HG03520 (cell line): ENCODE measurements at regions not wholly inside any gene's neighbourhood (a gene's known extent, or its start where the extent isn't known, plus 50 kb on each side); places are given as distances from the start of the nearest gene placed in this dataset.

ENCODE experiments used
- ATAC-seq: cut with Tn5 transposase; IDR thresholded peaks from one replicate; pipeline ENCODE4 v1.9.1; 2021; ENCODE audit warnings: mild to moderate bottlenecking, moderate library complexity; ENCODE audit not compliant: unreplicated experiment

DNA sequence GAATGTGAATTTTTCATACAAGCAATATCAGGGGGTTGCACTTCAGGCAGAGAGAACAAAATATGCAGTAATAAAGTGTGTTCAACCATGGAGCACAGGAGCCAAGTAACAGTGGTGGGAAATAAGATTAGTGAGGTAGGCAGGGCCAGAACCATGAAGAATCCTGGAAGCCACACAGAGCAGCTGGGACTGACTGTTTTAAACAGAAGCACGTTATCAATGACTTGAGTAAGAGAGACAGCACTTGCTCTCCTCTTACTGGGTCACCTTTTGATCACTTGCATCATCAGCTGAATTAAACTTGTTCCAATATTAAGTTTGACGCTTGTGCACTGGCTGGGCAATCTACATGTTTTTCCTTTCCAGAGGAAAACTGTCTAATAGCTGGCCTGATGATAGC lies 238.5 kb downstream of the TBX18 start:
- no peak for ATAC-seq

GRCh38 chr6:84524636-84525035 lies 239.8 kb downstream of the TBX18 start:
- ATAC-seq = no peak

- no peak for ATAC-seq
Observed at GRCh38 chr6:84522135-84522549, 242.3 kb downstream of the TBX18 start.

GRCh38 chr6:84521511-84521910 lies 242.9 kb downstream of the TBX18 start:
- no peak for ATAC-seq

- no peak for ATAC-seq
Observed at GRCh38 chr6:84517741-84518530, 246.5 kb downstream of the TBX18 start.

GRCh38 chr6:84516154-84516553 lies 248.2 kb downstream of the TBX18 start:
- no peak for ATAC-seq

GRCh38 chr6:84515067-84515466 lies 249.3 kb downstream of the TBX18 start:
- no peak for ATAC-seq

- ATAC-seq = no peak
Observed at GRCh38 chr6:84514089-84514971, 250.1 kb downstream of the TBX18 start.

DNA sequence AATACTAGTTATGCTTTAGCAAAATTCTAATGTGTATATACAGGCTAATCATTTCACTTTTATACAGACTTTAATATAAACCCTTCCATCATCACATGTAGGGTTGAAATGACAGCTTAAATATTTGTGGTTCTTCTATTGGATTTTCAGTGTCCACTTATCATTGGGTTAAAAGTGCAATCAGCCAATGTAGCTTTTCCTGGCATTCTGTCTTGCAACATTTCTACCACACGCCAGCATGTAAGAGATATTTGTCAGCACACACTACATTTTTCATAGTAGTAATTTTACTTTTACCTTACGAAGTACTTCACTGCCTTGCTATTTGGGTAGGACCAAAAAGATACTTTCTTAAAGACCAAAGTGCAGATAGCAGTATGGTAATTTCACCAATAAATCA lies 252.0 kb downstream of the TBX18 start:
- no peak for ATAC-seq

DNA sequence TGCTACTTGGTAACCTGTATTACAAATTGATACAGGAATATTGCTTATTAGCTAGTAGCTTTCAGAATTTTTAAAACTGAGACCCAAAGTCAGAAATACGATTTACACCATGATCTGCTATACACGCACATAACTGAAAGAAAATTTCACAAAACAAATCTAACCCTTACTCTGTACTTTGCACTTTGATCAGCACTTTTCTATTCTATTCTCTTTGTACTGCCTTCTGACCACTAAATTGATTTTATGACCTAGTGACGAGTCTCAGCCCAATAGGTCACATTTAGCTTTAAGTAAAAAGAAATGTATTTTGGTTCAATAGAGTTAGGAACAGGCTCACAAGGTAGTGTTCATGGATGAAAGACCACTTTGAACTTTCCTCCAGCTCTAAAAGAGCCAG lies 252.5 kb downstream of the TBX18 start:
- ATAC-seq = no peak

- no peak for ATAC-seq
Observed at GRCh38 chr6:84508981-84509380, 255.4 kb downstream of the TBX18 start.

GRCh38 chr6:84508334-84508733 lies 256.1 kb downstream of the TBX18 start:
- ATAC-seq = no peak

DNA sequence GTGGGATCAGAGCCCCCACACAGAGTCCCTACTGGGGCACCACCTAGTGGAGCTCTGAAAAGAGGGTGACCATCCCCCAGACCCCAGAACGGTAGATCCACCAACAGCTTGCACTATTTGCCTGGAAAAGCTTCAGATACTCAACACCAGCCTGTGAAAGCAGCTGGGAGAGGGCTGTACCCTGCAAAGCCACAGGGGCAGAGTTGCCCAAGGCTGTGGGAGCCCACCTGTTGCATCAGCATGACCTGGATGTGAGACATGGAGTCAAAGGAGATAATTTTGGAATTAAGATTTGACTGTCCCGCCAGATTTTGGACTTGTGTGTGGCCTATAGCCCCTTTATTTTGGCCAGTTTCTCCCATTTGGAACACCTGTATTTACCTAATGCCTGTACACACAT lies 260.4 kb downstream of the TBX18 start:
- no peak for ATAC-seq

GRCh38 chr6:84501315-84501714 lies 263.1 kb downstream of the TBX18 start:
- no peak for ATAC-seq

- ATAC-seq = no peak
Observed at GRCh38 chr6:84500726-84501125, 263.7 kb downstream of the TBX18 start.

- no peak for ATAC-seq
Observed at GRCh38 chr6:84498905-84499304, 265.5 kb downstream of the TBX18 start.

- ATAC-seq = no peak
Observed at GRCh38 chr6:84492241-84493165, 265.1 kb upstream of the CEP162 start.

DNA sequence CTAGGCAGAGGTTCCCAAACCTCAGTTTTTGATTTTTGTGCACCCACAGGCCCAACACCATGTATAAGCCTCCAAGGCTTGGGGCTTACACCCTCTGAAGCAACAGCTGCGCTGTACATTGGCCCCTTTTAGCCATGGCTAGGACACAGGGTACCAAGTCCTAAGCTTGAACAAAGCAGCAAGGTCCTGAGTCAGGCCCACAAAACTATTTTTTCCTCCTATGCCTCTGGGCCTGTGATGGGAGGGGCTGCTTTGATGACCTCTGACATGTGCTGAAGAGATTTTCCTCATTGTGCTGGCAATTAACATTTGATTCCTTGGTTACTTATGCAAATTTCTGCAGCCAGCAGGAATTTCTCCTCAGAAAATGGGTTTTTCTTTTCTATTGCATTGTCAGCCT lies 262.2 kb upstream of the CEP162 start:
- ATAC-seq = no peak

DNA sequence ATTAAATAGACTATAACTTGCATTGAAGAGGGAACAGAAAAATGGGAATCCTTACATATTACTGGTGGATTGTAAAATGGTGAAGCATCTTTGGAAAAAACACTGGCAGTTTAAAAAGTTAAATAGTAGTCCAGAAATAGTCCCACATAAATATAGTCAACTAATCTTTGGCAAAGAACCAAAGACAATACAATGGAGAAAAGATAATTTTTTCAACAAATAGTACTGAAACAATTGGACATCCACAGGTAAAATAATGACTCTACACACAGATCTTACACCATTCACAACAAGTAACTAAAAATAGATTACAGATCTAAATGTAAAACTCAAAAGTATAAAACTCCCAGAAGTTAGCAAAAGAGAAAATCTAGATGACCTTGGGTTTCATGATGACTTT lies 259.1 kb upstream of the CEP162 start:
- ATAC-seq = no peak

GRCh38 chr6:84469144-84469543 lies 241.7 kb upstream of the CEP162 start:
- ATAC-seq = no peak

- ATAC-seq = no peak
Observed at GRCh38 chr6:84467296-84467695, 239.9 kb upstream of the CEP162 start.
